Prostate gland (tissue), 2 donors: ENCODE measurements at regions not wholly inside any gene's neighbourhood (a gene's known extent, or its start where the extent isn't known, plus 50 kb on each side); places are given as distances from the start of the nearest gene placed in this dataset.

Source experiments
- POLR2A ChIP-seq: fragments of 450-650 bp; IDR thresholded peaks from one replicate; pipeline ENCODE4 v1.6.1; 2016; ENCODE audit warnings: antibody characterized with exemption, mild to moderate bottlenecking
- POLR2AphosphoS5 ChIP-seq: sonication (generic); formaldehyde crosslinking; IDR thresholded peaks from one replicate; pipeline ENCODE4 v1.6.1; 2017; ENCODE audit warnings: antibody characterized with exemption
- TF ChIP-seq, protein P1 (sequence below), 4 experiments: fragments of 200-600 bp in 2 of 4; fragments of 450-650 bp in 2 of 4; sonication (generic) in 2 of 4; IDR thresholded peaks; 1 replicate in 3 of 4; 2 replicates in 1 of 4; pipeline ENCODE4 v1.5.1; 2016 to 2019; ENCODE audit warnings: antibody characterized with exemption in 4 of 4, mild to moderate bottlenecking in 2 of 4, moderate library complexity in 2 of 4

DNA sequence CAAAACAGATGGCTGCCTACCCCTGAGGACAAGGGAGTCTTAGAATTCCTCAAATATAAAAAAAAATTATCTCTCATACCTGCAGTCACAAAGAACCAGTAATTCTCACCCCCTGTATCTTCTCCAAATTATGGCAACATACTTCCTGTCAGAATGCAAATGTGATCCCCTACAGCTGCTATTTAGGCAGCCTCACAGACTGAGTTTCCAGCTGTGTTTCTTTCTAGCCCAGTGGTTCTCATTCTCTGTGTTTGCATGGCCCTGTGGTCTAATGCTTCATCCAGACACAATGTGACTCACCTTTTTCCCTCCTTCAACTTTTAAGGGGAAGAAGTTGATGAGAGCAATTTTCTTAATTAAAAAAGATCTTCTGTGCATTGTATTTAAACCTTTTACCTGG is 726.3 kb downstream of the TSN start:
- TF ChIP-seq, protein P1, sequence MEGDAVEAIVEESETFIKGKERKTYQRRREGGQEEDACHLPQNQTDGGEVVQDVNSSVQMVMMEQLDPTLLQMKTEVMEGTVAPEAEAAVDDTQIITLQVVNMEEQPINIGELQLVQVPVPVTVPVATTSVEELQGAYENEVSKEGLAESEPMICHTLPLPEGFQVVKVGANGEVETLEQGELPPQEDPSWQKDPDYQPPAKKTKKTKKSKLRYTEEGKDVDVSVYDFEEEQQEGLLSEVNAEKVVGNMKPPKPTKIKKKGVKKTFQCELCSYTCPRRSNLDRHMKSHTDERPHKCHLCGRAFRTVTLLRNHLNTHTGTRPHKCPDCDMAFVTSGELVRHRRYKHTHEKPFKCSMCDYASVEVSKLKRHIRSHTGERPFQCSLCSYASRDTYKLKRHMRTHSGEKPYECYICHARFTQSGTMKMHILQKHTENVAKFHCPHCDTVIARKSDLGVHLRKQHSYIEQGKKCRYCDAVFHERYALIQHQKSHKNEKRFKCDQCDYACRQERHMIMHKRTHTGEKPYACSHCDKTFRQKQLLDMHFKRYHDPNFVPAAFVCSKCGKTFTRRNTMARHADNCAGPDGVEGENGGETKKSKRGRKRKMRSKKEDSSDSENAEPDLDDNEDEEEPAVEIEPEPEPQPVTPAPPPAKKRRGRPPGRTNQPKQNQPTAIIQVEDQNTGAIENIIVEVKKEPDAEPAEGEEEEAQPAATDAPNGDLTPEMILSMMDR (IDR thresholded peaks at IDR 0.05), result no peak
- no peak for TF ChIP-seq POLR2A
- TF ChIP-seq POLR2AphosphoS5, result no peak
